ENCODE measurements at regions not wholly inside any gene's neighbourhood (a gene's known extent, or its start where the extent isn't known, plus 50 kb on each side); places are given as distances from the start of the nearest gene placed in this dataset.

- TF ChIP-seq, protein P1, sequence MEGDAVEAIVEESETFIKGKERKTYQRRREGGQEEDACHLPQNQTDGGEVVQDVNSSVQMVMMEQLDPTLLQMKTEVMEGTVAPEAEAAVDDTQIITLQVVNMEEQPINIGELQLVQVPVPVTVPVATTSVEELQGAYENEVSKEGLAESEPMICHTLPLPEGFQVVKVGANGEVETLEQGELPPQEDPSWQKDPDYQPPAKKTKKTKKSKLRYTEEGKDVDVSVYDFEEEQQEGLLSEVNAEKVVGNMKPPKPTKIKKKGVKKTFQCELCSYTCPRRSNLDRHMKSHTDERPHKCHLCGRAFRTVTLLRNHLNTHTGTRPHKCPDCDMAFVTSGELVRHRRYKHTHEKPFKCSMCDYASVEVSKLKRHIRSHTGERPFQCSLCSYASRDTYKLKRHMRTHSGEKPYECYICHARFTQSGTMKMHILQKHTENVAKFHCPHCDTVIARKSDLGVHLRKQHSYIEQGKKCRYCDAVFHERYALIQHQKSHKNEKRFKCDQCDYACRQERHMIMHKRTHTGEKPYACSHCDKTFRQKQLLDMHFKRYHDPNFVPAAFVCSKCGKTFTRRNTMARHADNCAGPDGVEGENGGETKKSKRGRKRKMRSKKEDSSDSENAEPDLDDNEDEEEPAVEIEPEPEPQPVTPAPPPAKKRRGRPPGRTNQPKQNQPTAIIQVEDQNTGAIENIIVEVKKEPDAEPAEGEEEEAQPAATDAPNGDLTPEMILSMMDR (IDR thresholded peaks at IDR 0.05): no peak
- TF ChIP-seq POLR2A (IDR thresholded peaks at IDR 0.05): no peak
Measured at GRCh38 chr3:5635746-5636145, 448.2 kb downstream of the EDEM1 start.
